GM18861 (cell line): ENCODE measurements at regions not wholly inside any gene's neighbourhood (a gene's known extent, or its start where the extent isn't known, plus 50 kb on each side); places are given as distances from the start of the nearest gene placed in this dataset.

Experiments used
- ATAC-seq: cut with Tn5 transposase; IDR thresholded peaks from one replicate; pipeline ENCODE4 v1.9.1; 2021; ENCODE audit not compliant: unreplicated experiment

- ATAC-seq: no peak
Measured at GRCh38 chr3:59593380-59593779, 543.6 kb upstream of the CFAP20DC start.

- no peak for ATAC-seq
Measured at GRCh38 chr3:59580996-59581395, 531.2 kb upstream of the CFAP20DC start.

- ATAC-seq: no peak
Measured at GRCh38 chr3:59580499-59580898, 530.7 kb upstream of the CFAP20DC start.

- ATAC-seq: no peak
Measured at GRCh38 chr3:59578129-59578528, 528.3 kb upstream of the CFAP20DC start.

- no peak for ATAC-seq
Measured at GRCh38 chr3:59576606-59577005, 526.8 kb upstream of the CFAP20DC start.

- ATAC-seq: peak; percentile 81
Measured at GRCh38 chr3:59575113-59576001, 525.5 kb upstream of the CFAP20DC start.

GRCh38 chr3:59573911-59574310 is 524.1 kb upstream of the CFAP20DC start:
- no peak for ATAC-seq

GRCh38 chr3:59572106-59572505 is 522.3 kb upstream of the CFAP20DC start:
- ATAC-seq: no peak

- no peak for ATAC-seq
Measured at GRCh38 chr3:59570806-59571205, 521.0 kb upstream of the CFAP20DC start.

- no peak for ATAC-seq
Measured at GRCh38 chr3:59567661-59568060, 517.8 kb upstream of the CFAP20DC start.

GRCh38 chr3:59566481-59566975 is 516.7 kb upstream of the CFAP20DC start:
- peak; percentile 99 for ATAC-seq

- ATAC-seq: no peak
Measured at GRCh38 chr3:59565125-59565524, 515.3 kb upstream of the CFAP20DC start.

GRCh38 chr3:59563966-59564365 is 514.1 kb upstream of the CFAP20DC start:
- ATAC-seq: no peak

- no peak for ATAC-seq
Measured at GRCh38 chr3:59563072-59563605, 513.3 kb upstream of the CFAP20DC start.

- ATAC-seq: no peak
Measured at GRCh38 chr3:59559721-59560435, 510.1 kb upstream of the CFAP20DC start.

GRCh38 chr3:59558906-59559720 is 509.3 kb upstream of the CFAP20DC start:
- ATAC-seq: no peak

GRCh38 chr3:59555593-59556315 is 505.9 kb upstream of the CFAP20DC start:
- no peak for ATAC-seq

GRCh38 chr3:59553076-59553475 is 503.3 kb upstream of the CFAP20DC start:
- ATAC-seq: no peak

GRCh38 chr3:59551834-59552233 is 502.0 kb upstream of the CFAP20DC start:
- ATAC-seq: no peak

GRCh38 chr3:59549962-59550361 is 500.1 kb upstream of the CFAP20DC start:
- no peak for ATAC-seq
